NCI-H2227 treated with DMSO at 0.1 percent for 48 hours (cell line): ENCODE measurements at regions not wholly inside any gene's neighbourhood (a gene's known extent, or its start where the extent isn't known, plus 50 kb on each side); places are given as distances from the start of the nearest gene placed in this dataset.
A peak's percentile ranks its signal among the peaks of the same experiment; 100 is the strongest.
"Not testable (repeated sequence)": the region's sequence is repeated elsewhere in the genome, so short reads cannot be mapped to it uniquely, and the experiment has no call there.

Experiments
- DNase-seq: peaks from one replicate; lab custom pipeline; 2025; lab: John Stamatoyannopoulos, UW

- peak; percentile 95 for DNase-seq
Measured at GRCh38 chr7:66413379-66414114, 208.4 kb downstream of the TPST1 start.

GRCh38 chr7:66415659-66416265 lies 210.6 kb downstream of the TPST1 start:
- DNase-seq, result no peak

DNA sequence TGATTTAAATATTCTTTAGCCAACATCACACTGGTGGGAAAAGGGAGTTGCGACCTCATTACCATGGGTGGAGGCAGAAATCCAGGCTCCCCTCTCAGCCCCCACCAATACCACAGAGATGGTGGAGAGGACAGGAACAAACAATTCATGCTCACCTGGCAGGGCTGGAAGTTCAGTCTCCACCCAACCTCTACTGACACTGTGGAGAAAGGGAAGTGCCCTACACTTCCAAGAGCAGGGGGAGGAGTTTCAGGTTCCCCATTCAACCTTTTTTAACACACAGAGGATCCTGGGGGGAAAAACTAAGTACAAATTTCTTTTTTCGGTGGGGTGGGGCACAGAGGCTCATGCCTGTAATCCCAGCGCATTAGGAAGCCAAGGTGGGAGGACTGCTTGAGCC lies 210.1 kb upstream of the KCTD7 start:
- DNase-seq, result no peak

GRCh38 chr7:66419210-66419609 lies 209.5 kb upstream of the KCTD7 start:
- DNase-seq, result no peak

DNA sequence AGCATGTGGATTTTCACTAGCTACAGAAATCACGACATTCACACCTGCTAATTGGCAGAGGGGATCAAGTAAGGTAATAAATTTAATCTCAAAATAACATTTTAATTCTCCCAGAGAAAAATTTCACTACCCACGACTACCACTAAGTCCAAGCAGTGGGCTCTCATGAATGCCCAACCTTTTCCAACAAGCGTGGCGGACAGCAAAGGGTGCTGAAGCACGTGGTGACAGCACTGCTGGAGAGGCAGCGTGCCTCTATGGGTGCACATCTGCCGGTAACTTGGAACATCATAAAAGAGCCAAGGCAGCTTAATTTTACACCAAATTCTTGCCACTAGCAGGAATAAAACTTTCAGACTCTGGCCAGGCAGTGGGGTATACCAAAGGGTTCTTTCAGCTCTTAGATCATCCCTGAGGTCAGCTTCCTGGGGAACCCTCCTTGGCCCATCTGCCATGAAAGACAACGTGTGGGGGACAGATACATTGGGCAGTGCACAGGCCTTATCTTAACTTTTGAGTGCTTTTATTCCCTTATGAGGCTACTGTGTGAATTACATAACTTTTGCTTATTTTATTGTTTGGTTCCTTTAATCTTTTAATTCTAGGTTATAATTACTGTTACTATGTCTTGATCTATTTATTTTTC lies 206.7 kb upstream of the KCTD7 start:
- no peak for DNase-seq

GRCh38 chr7:66423729-66424128 lies 205.0 kb upstream of the KCTD7 start:
- no peak for DNase-seq

DNA sequence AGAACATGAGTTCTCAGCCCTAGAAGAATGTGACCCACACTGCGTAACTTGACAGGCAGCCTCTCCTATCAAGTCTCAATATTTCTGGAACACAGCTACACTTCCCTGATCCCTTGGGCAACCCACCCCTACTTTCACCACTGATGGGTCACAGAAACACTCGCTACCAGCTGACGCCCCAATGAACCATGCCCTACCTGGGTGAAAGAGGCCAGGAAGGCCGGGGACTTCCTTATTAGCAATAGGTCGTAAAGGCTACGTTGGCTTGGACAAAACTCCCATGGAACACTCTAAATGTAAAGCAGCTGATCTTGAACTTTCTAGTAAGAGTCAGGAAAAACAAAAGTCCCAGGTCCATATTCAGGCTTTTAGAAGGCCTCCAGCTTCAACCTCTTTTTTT lies 202.3 kb upstream of the KCTD7 start:
- no peak for DNase-seq

GRCh38 chr7:66426996-66427395 lies 201.7 kb upstream of the KCTD7 start:
- no peak for DNase-seq

GRCh38 chr7:66427956-66428355 lies 200.7 kb upstream of the KCTD7 start:
- DNase-seq, result no peak

GRCh38 chr7:66429498-66430163 lies 199.1 kb upstream of the KCTD7 start:
- no peak for DNase-seq

DNA sequence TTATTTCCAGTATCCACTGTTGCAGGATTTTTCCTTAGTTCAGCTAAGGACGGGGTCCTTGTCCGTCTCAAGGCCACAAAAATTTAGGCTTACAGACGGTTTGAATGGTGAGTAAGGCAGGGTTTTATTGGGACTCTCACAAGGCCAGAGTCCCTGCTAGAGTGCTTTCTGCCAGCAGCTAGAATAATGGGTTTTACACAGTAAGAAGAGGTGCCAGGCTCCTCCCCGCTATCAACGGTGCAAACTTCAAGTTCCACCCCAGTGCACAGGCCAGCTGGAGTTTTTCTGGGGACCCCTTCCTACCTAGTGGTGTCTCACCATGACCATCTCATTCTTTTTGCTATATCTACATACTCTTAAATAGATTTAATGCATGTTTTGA lies 198.5 kb upstream of the KCTD7 start:
- no peak for DNase-seq

DNA sequence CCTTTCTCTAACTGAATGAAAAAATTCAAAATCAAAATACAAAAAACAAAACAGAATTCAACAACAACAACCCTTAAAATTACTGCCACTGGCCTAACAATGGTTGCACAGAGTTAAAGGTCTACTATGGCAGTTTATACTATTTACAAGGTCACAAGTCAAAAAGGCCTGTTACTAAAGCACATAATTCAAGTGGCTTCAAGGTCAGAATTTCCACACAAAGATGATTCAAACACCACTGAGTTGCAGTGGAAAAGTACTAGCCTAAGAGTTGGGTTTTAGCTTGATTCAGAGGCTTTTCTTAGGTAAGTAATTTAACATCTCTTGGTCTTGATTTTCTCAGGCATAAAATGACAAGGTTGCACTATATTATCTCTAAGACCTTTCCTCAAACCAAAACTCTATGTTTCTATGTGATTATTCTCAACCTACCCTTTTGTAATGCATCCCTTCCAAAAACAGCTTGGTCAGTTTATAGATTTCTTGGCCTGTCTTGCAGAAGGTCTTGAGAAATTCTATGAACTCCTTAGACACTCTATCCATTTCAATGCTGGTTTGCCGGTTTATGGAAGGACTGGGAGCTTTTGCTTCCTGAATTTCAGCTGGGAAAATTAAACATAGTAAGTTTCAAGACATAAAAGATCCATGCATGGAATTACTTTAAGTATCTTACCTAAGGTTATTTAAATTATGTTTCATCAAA lies 189.8 kb upstream of the KCTD7 start:
- not testable (repeated sequence) for DNase-seq

DNA sequence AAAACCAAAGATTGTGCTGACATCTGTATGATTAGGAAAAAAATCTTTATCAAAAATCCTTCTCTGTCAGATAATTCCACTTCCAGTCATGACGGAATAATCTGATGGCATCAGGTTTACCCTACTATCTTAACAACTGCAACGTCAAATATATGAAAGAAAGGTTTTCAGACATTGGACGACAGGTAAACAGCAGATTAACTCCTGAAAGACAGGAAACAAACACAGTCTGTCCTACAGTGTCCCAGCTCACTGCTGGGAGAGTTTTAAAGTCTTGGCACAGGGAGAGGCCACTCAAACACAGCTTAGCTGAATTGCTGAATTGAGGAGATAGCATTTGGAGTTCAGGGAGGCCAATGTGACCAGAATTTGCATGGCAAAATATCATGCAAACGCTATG lies 186.3 kb upstream of the KCTD7 start:
- DNase-seq, result no peak

DNA sequence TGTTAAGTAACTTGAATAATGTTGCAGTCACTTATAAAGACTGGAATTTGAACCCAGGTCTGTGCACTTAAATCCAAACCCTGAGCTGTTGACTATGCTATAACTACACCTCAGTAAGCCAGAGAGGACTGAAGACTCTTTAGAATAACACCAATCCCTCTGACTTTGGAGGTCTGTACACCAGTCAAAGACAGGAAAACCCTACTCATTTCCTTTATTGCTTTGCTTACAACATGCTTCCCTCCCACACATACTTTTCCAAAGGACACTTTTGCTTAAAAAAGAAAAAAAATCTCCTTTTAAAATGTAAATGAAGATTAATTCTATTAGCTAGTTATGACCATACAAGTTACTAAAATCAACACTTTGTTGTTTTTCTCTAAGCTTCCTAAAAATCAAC lies 184.7 kb upstream of the KCTD7 start:
- DNase-seq, result no peak

- not testable (repeated sequence) for DNase-seq
Measured at GRCh38 chr7:66447007-66447406, 181.7 kb upstream of the KCTD7 start.

- DNase-seq, result not testable (repeated sequence)
Measured at GRCh38 chr7:66450814-66451213, 177.9 kb upstream of the KCTD7 start.

DNA sequence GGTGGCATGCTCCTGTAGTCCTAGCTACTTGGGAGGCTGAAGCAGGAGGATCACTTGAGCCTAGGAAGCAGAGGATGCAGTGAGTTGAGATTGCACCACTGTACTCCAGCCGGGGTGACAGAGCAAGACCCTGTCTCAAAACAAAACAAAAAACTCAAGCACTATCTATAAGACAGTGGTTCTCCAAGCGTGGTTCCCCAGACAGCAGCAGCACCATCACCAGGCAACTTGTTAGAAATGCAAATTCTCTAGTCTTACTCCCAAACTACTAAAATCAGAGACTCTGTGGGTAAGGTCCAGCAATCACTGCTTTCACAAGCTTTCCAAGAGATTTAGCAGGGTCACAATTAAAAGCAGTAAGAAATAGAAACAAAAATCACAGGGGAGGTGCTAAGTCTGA lies 177.0 kb upstream of the KCTD7 start:
- DNase-seq, result not testable (repeated sequence)

- no peak for DNase-seq
Measured at GRCh38 chr7:66452165-66452564, 176.5 kb upstream of the KCTD7 start.

DNA sequence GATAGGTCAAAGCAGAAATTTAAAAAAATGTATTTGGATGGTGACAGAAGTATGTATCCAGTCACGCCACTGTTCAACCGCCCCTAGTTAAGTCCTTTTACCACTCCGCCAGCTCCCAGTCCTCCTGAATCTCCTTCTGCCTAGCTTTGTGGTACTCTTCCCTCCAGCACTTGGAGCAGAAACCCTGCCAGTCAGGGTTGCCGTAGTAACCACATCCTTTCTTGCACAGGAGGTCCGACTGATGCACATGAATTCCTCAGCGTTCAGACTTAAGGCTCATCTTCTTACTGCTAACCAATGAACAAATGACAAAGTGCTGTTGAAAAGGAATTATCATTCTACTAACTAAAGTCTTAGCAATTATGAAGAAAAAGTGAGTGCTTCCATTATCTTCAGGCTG lies 175.3 kb upstream of the KCTD7 start:
- DNase-seq, result no peak

GRCh38 chr7:66454600-66455225 lies 174.0 kb upstream of the KCTD7 start:
- DNase-seq, result no peak

GRCh38 chr7:66455432-66455831 lies 173.2 kb upstream of the KCTD7 start:
- not testable (repeated sequence) for DNase-seq

GRCh38 chr7:66456431-66456830 lies 172.2 kb upstream of the KCTD7 start:
- not testable (repeated sequence) for DNase-seq
